SIG-M5 treated with dmso at 0.1 percent for 504 hours (cell line): ENCODE measurements at regions not wholly inside any gene's neighbourhood (a gene's known extent, or its start where the extent isn't known, plus 50 kb on each side); places are given as distances from the start of the nearest gene placed in this dataset.

ENCODE experiments used
- DNase-seq: peaks from one replicate; lab custom pipeline; 2025; ENCODE audit not compliant: unreplicated experiment; lab: John Stamatoyannopoulos, UW

DNA sequence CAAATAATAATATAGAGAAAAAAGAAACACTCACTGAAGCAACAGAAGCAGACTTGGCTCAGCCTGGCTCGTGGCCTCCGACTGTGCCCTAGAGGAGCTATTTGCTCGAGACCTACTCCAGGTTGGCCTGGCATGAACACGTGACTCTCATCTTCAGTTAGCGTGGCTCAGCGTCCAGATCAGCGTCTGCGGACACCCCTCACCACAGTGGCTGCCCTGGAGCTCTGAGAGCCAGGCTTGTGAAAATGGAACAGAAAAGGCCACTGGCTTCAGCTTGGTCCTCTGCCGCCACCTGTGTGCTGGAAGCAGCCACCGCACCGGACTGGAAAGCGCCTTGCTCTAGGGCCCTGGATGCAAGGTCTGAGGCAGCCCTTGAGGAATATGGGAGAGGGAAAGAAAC is 1184.0 kb upstream of the GYPC start:
- no peak for DNase-seq

DNA sequence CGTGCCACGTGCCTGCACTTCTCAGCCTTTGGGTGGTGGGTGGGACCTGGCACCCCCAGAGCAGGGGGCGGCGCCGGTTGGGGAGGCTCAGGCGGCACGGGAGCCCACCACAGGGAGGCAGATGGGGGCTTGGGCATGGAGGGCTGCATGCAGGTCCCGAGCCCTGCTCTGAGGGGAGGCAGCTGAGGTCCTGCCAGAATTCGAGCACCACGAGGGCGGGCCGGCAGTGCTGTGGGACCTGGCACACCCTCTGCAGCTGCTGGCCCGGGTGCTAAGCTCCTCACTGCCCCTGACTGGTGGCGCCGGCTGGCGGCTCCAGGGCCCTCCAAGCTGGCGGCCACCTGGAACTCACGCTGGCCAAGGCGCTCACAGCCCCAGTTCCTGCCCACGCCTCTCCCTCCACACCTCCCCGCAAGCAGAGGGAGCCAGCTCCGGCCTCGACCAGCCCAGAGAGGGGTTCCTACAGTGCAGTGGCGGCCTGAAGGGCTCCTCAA is 1176.8 kb upstream of the GYPC start:
- DNase-seq = no peak

DNA sequence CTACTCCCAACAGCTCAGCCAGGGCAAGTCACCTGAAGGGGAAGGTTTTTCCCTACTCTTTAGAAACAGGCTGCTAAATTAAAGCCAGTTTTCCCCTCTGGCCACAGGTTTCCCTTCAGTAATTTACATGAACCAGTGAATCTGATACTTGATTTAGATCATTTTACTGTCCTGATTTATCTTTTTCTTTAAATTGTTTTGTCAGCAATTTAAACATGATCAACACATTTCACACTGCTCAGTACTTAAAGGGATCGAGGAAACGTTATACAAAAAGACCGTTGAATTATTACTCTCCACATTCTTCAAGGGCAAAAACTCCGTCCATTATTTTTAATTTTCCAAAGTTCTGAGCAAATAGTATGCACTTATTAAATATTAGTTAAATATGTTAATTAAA is 1165.7 kb upstream of the GYPC start:
- no peak for DNase-seq

DNA sequence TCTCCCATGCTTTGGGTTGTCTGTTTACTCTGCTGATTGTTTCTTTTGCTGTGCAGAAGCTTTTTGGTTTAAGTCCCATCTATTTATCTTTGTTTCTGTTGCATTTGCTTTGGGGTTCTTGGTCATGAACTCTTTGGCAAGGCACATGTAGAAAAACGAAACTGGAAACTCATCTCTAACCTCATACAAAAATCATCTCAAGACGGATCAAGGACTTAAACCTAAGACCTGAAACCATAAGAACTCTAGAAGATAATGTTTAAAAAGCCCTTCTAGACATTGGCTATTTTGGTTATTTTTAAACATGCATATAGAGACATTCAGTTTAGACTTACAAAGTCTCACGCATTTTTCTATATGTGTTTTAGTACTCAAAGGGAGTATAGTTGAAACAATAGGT is 1164.3 kb upstream of the GYPC start:
- DNase-seq = no peak

DNA sequence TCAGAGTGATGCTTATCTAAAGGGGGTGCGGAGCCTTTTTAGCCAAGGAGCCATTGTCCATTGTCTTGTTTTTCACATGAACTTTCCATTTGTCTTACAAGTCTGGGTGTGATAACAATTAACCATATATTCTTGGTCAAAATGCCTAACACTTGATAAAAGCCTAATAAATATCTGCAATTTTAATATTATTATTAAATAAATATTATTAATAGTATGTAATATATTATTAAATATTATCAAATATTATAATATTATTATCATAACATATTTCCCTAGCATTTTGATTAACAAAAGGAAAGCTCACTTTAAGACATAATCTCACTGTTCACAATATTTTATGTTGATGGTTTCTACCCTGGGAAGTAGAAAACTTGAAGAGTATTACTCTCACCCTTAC is 1143.6 kb upstream of the GYPC start:
- DNase-seq = no peak

DNA sequence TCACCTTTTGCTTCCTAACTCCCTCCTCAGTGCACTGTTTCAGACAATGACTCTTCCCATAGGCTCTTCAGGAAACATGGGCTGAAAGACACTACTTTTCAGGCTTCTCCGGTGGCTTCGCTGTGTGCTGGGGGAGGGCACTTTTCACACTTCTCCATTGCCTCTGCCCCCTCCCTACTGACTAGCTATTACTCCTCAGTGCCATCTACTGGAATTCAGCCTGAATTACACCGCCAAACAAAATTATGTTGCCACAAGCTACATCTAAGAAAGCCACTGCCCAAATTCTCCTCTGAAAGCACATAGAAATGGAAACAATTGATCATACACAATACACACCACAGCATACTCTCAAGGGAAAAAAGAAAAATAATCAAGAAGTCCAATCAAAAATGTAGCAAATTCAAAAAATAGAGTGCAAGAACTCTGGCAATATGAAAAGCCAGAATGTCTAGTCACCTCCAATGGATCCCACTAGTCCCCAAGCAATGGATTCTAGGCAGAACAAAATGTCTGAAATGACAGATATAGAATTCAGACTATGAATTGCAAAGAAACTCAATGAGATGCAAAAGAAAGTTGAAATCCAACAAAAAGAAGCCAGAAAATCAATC is 1139.4 kb upstream of the GYPC start:
- peak; percentile 53 for DNase-seq

DNA sequence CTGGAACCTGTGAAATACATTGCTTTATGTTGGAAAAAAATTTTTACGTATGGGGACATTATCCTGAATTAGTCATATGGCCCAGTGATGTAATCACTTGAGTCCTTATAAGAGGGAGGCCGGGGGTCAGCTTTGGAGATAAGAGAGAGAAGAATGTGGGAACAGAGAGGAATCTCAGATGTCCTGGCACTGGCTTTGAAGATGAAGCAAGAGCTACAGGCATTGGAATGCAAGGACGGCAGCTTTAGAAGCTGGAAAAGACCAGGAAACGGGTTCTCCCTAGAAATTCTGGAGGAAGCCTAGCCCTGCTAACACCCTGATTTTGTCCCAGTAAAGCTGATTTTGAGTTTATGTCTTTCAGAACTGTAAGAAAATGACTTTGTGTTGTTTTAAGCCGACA is 1129.9 kb upstream of the GYPC start:
- DNase-seq = no peak

DNA sequence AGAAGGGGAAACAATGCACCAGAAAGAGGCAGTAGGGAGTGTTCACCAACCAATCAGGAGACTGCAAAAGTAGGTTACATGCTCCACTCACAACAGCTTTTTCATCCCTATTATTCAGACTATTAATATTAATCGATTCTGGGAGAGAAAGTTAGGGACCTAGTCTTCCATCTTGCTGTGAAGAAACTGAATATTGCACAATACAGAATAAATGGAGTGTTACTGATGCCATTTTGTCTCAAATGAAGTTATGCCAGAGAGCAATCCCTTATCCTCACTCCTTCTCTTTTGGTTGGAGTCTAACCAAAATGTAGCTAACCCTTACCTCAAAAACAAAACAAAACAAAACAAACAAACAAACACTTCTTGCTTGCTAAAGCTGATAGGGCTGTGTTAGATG is 1120.9 kb upstream of the GYPC start:
- no peak for DNase-seq

DNA sequence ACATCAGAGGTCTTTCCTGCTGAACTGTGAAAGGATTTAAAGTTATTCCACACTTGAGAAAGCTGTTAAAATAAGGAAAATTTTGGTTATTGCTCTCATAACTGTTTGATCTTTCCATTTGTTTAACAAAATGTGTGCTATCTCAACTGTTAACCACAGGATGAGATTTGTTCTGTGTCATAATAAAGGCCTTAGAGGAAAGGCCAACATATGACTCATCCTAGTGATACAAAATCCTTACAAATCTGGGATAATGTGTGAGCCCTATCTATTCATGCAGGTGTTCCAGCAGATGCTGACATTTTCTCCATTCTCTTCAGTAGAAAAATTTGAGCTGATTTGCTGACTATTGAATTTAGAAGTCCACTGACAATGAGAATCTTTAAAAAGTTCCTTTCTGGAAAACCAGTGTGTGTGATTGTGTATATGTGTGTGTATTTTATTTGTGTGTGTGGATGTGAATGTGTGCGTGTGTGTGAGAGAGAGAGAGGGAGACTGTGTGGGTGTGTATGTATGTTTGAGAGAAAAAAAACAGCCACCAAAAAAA is 1111.9 kb upstream of the GYPC start:
- no peak for DNase-seq

DNA sequence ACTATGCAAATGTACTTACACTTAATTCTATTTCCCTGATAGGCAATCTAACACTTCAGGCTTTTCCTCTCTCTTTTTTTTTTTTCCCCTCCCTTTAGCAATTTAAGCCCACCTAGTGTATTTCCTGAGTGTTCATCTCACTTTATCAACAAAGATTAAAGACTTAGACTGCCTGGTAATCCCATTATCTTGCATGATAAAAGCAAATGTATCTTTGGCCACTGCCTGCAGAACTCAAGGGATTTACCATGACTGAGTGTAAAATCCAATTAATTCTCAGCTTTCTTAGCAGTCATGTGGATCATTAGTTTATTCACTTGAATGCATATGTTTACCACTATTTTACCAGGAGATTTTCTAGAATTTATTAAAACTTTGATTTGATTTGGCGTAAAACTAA is 1102.2 kb upstream of the GYPC start:
- DNase-seq = no peak

DNA sequence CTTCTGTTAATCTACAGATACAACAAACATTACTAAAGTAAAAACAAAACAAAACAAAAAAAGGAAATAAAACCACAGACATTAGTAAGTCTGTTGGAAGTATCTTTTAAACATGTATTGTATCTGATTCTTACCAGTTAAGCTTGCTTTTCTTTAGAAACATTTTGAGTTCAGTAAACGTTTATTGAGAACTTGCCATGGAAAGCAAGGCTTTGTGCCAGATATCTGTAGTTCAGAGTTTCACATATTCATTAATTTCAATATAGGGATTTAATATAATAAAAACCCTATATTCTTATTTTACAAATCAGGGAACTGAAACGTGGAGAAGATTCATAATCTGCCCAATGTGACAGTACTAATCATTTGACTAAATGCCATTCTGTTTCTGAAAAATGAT is 1101.0 kb upstream of the GYPC start:
- no peak for DNase-seq

DNA sequence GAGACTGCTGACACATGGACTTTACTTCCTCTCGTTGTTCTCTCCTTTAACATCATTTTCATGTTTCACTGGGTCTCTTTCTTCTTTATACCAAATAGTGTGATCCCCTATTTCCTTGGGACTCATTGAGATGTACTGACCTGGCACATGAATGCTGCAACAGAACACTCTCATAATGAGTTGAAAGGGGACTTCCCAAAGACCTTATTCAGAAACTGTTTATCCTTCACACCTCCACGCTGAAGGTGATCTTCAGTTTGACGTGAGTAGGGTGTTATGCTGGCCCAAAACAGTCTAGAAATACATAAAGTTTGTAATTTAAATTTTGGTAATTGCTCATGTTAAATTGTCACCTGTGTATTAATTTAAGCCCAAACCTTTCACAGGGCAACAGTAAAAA is 1096.8 kb upstream of the GYPC start:
- DNase-seq = no peak

DNA sequence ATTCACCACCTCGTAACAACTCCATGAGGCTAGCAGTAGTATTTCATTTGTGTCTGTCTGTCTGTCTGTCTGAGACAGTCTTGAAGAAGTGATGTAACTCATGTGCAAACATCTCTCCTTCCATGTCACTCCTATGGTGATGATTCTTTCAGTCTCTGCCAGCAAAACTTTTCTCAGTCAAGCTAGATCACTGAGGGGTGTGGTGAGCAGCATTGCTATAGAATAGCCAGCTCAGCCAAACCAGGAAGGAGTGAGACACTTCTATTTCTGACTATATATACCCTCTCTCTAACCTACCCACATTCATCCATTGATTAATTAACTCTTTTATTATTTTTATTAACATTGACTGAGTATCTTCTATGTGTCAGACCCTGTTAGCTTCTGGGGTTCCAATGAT is 1095.1 kb upstream of the GYPC start:
- DNase-seq = no peak

DNA sequence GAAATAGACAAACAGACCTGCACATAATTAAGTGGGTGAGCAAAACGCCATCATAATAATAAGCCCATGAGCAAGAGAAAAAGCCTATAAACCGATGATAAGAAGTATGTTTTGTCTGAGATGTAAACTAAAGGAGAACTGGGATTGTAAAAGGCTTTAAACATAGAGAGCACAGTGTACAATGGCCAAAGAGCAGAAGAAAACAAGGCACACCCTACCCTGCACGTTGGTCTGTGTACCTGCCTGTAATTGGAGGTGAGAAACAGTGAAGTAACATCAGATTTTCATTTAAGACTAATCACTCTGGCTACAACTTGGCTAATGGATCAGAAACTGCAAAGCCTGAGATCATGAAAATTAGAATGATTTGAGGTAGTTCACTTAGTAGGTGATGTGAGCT is 1094.7 kb upstream of the GYPC start:
- DNase-seq = no peak

DNA sequence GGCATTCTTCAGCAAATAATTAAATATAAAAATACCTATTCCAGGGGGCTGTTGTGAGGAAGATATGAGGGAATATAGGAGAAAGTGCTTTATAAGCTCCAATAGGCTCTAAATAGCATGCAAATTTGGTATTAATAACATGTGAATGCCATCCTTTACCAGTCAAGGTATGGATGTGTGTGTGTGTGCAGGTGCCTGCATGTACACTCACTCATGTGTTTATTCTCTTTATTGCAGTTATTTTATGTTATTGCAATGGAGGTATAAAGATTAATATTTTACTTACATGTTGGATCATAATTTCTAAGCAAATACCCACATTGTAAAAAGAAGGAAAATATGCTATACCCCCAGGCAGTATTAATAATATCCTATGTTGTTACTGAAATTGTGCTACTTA is 1093.0 kb upstream of the GYPC start:
- DNase-seq = no peak

DNA sequence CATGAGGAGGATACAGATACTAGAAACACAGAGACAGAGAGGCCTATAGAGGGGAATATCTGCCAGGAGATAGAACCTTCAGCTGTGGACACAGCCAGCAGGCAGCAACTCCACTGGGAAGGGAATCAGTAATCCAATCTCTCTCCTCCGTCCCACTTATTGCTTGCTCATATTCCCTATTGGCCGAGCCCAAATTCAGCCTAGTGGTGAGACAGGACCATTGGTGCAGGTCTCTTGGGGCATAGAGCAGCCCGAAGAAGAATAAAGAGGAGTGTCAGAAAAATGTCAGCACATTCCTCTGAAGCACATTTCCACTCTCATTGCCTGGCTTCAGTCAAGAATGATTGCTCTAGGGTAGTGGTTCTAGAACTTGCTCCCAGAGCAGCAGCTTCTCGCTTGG is 1091.5 kb upstream of the GYPC start:
- DNase-seq = no peak

DNA sequence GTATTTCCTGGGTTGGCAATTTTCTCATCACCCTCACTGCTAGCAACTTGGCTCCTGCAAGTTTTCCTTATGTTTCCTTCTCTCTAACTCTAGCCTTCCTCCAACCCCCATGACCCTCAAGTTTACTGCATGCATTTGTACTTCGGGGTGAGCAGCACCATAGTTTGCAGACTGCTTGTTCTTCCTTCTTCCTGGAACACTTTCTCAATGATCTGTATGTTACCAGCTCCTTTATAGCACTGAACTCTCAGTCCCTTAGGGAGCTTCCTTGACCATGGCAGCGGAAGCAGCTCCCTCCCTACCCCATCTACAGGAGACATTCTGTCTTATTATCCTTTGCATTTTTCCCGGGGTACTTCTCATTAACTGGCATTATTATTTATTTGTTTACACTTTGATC is 1089.5 kb upstream of the GYPC start:
- no peak for DNase-seq

DNA sequence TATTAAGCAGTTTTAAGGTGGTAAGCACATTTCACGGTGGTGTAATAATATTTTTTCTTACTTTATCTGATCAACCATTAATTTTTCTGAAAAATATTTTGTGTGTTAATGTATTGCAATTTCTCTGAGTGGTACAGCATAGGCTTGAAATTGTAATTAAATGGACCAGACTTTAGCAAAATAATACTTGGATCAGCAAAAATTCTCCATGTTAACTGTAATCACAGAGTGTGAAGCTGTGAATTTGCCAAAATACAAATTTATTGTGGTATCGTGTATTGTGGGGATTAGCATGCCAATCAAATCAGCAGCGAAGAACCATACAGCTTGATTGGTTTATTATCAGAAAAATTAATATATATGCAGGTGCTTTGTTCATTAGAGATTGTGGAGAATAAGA is 1088.9 kb upstream of the GYPC start:
- no peak for DNase-seq

DNA sequence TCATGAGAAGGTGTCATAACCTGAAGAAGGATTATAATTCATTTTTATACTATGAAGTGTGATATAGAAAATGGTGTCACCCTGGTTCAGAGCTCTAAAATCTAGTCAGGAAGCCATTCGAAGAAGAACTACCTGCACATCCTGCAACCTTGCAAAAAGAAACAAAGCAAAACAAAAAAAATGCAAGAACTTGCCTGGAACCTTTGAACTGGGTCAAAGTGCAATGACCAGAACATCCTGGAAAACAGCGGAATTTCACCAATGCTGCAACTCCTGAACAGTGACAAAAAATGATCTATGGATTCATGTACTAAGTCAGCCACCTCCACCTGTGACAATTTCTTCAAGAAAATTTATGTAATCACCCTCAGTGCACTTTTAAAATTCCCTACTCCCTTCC is 1083.3 kb upstream of the GYPC start:
- DNase-seq = no peak

DNA sequence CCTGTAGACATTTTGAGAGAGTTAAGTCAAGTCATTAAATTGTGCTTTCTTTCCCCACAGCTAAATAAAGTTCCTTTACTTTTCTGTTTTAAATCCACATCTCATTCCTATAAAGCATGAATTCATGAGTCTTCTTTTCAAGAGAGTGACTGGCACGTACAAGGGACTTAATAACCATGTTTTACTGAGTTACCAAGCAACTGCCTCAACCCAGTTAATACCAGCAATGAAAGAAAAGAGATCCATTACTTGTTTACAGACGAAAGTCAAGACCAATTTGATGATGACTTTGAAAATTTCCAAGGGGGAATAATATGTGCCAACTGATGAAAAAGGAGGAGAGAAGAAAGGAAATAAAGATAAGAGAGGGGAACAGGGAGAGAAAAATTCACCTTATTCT is 1082.5 kb upstream of the GYPC start:
- no peak for DNase-seq

DNA sequence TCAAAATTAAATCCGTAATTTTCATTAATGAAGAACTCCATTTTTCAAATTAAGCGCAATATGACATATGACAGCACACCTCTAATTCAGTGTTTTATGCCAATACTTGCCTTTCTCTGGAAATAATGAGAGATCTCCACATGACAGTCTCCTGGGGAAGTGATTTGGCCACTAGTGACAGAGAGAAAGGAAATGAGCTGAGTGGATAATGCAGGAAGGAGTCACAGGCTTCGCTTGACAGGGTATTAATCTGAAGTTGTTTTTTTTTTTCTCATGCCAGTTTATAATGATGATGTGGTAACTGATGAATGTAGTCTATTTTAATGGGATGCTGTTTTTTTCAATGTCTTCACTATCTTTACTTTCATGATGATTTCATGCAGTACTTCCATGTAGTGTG is 1079.4 kb upstream of the GYPC start:
- DNase-seq = no peak

DNA sequence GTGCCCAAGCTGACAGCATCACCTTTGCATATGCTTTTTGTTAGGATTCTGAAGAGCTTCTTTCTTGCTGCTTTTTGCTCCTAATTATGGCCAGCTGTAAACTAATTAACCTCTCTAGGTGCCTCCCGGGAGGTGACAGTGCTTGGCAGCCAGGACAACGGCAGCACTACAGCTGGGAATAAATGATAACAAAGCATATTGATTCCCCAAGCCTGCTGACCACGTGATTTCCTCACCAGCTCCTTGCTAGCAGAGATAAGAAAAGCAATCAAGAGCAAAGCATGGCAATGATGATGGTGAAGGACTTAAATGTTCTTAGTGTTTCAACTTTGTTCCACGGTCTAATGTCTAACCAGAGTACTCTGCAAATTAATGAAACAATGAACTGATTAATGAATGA is 1074.4 kb upstream of the GYPC start:
- no peak for DNase-seq

DNA sequence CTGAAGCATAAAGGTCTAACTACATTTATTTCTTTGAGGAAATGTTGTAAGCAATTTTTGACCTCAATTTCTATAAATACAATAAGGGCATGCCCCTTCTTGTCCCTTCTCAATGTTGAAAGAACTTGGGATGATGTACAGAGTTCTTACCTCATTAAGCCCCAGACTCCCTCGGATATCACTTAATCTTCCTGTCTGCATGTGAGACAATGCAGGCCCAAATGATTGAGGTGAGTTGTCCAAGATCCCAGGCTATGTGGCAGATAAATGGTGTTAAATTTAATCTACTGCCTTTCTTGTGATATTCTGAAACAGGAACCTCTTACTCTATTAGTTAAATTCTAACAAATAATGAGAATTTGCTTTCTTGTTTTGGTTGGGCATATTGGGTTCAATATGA is 1073.4 kb upstream of the GYPC start:
- DNase-seq = no peak
